ENCODE measurements at regions not wholly inside any gene's neighbourhood (a gene's known extent, or its start where the extent isn't known, plus 50 kb on each side); places are given as distances from the start of the nearest gene placed in this dataset.

DNA sequence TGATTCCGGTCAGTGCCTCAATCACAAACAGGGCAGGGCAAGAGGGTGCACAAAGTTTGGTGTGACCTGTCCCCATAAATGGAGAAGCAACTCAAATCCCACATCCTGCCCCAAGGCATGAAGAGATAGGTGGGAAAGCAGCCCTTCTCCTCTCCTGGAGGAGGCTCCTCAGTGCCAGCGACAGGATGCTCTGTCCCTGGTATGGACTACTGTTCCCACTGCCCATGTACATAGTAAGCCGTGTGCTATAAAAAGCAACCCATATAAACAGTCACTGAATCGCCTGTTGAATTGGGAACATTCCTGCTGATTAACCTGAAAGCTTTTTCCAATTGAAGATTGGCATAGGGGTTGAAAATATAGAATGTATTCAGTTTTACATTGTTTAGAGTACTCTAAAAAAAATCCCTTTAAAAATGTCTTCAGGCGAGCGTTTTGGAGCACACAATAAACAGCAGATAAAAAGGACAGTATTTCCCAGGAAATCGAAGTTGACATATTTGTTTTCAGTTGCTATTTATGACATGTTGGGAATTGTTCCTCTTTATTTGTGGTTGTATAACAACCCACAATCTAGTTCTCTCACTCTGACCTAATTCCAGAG, 513.9 kb downstream of the DIRAS2 start:
- TF ChIP-seq, protein P1, sequence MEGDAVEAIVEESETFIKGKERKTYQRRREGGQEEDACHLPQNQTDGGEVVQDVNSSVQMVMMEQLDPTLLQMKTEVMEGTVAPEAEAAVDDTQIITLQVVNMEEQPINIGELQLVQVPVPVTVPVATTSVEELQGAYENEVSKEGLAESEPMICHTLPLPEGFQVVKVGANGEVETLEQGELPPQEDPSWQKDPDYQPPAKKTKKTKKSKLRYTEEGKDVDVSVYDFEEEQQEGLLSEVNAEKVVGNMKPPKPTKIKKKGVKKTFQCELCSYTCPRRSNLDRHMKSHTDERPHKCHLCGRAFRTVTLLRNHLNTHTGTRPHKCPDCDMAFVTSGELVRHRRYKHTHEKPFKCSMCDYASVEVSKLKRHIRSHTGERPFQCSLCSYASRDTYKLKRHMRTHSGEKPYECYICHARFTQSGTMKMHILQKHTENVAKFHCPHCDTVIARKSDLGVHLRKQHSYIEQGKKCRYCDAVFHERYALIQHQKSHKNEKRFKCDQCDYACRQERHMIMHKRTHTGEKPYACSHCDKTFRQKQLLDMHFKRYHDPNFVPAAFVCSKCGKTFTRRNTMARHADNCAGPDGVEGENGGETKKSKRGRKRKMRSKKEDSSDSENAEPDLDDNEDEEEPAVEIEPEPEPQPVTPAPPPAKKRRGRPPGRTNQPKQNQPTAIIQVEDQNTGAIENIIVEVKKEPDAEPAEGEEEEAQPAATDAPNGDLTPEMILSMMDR (IDR thresholded peaks at IDR 0.05; ENCODE audit: poor library complexity, severe bottlenecking): no peak
- TF ChIP-seq MXI1 (conservative IDR thresholded peaks at IDR 0.05; ENCODE audit: poor library complexity, severe bottlenecking): no peak
